ENCODE measurements at regions not wholly inside any gene's neighbourhood (a gene's known extent, or its start where the extent isn't known, plus 50 kb on each side); places are given as distances from the start of the nearest gene placed in this dataset.

DNA sequence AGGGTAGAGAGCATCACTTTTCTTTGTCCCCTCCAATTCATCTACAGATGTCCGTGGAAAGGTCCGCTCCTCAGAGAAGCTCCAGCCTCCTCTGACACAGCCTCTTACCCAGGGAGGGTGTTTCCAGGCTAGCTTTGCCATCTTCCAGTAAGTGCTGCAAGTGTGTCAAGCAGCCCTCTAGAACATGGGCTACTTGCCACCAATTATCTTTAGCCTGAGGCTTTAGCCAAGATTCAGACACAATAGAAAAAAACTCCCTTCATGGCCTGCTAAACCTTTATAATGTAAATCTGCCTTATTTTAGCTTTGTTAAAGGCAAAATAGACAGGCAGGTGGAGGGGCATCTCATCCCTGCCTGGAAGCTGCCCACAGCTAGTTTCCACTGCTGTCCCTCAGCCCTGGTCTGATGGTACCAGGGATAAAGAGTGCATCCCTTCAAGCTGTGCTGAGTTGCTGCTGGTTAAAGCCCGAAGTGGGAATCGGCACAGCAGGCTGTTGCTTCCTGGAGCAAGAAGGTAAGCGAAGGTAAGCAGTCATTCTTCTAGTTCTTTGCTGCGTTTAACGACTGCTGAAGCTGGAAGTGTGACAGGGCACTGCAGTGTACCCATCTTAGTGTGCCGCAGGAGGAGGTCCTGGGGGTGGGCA, 190.1 kb upstream of the E2F8 start:
- H3K27me3 Mint-ChIP-seq (ENCODE audit: low read depth) = peaks cover 24% of the 10 kb centered on the region
- TF ChIP-seq, protein P1, sequence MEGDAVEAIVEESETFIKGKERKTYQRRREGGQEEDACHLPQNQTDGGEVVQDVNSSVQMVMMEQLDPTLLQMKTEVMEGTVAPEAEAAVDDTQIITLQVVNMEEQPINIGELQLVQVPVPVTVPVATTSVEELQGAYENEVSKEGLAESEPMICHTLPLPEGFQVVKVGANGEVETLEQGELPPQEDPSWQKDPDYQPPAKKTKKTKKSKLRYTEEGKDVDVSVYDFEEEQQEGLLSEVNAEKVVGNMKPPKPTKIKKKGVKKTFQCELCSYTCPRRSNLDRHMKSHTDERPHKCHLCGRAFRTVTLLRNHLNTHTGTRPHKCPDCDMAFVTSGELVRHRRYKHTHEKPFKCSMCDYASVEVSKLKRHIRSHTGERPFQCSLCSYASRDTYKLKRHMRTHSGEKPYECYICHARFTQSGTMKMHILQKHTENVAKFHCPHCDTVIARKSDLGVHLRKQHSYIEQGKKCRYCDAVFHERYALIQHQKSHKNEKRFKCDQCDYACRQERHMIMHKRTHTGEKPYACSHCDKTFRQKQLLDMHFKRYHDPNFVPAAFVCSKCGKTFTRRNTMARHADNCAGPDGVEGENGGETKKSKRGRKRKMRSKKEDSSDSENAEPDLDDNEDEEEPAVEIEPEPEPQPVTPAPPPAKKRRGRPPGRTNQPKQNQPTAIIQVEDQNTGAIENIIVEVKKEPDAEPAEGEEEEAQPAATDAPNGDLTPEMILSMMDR (IDR thresholded peaks at IDR 0.05) = no peak
- H3K27ac Mint-ChIP-seq (ENCODE audit: unreplicated experiment) = no peak overlapping the region
- peaks cover 1% of the 10 kb centered on the region for H3K36me3 Mint-ChIP-seq (ENCODE audit: low read depth)
- H3K4me1 Mint-ChIP-seq (ENCODE audit: low read depth) = peaks cover 4% of the 10 kb centered on the region
- peaks cover 2% of the 10 kb centered on the region for H3K9me3 Mint-ChIP-seq (ENCODE audit: low read depth)
- H3K4me3 Mint-ChIP-seq (ENCODE audit: unreplicated experiment) = no peak overlapping the region
- no peak for DNase-seq (ENCODE audit: low spot score)

GRCh38 chr11:19430346-19430745, 189.6 kb upstream of the E2F8 start:
- Mint-ChIP-seq H3K36me3 (ENCODE audit: low read depth) (peaks cover 1% of the 10 kb centered on the region), H3K27me3 (ENCODE audit: low read depth) (peaks cover 24% of the 10 kb centered on the region), H3K4me1 (ENCODE audit: low read depth) (peaks cover 4% of the 10 kb centered on the region), H3K4me3 (ENCODE audit: unreplicated experiment) (no peak overlapping the region), H3K27ac (ENCODE audit: unreplicated experiment) (no peak overlapping the region), H3K9me3 (ENCODE audit: low read depth) (no peaks in the 10 kb centered on the region)
- TF ChIP-seq, protein P1 (IDR thresholded peaks at IDR 0.05) = no peak
- DNase-seq (ENCODE audit: low spot score) = no peak

DNA sequence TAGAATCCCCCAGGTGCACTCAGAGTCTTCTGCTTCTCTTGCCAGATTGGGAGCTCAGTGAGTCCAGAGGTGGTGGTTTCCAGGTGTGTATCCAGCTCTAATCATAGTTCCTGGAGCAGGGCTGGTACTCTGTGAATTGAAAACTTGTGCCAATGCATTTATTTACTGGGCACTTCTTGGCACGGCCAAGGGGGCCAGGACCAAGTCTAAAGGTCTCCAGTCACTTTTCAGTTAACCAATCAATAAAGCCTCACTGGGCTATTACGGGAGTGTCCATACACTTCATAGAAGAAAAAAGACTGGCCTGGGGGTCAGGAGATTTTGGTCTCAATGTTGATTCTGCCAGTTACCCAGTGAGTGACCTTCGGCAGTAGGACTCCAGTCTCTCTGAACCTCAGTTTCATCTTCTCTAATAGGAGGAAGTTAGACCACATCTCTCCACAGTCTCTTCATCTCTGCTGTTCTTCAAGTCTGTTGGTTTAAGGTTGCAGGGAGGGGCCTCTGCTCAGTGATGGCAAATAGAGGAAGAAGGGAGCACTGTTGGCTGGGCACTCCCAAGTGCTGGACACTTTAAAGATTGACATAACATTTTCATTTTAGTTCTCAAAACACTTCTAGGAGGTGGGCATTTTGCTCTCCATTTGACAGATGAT, 188.5 kb upstream of the E2F8 start:
- Mint-ChIP-seq H3K27ac (ENCODE audit: unreplicated experiment) (no peak overlapping the region), H3K4me3 (ENCODE audit: unreplicated experiment) (no peak overlapping the region), H3K4me1 (ENCODE audit: low read depth) (peaks cover 4% of the 10 kb centered on the region), H3K36me3 (ENCODE audit: low read depth) (peaks cover 1% of the 10 kb centered on the region), H3K9me3 (ENCODE audit: low read depth) (no peaks in the 10 kb centered on the region), H3K27me3 (ENCODE audit: low read depth) (peaks cover 24% of the 10 kb centered on the region)
- TF ChIP-seq, protein P1 (IDR thresholded peaks at IDR 0.05) = no peak
- DNase-seq (ENCODE audit: low spot score) = no peak

DNA sequence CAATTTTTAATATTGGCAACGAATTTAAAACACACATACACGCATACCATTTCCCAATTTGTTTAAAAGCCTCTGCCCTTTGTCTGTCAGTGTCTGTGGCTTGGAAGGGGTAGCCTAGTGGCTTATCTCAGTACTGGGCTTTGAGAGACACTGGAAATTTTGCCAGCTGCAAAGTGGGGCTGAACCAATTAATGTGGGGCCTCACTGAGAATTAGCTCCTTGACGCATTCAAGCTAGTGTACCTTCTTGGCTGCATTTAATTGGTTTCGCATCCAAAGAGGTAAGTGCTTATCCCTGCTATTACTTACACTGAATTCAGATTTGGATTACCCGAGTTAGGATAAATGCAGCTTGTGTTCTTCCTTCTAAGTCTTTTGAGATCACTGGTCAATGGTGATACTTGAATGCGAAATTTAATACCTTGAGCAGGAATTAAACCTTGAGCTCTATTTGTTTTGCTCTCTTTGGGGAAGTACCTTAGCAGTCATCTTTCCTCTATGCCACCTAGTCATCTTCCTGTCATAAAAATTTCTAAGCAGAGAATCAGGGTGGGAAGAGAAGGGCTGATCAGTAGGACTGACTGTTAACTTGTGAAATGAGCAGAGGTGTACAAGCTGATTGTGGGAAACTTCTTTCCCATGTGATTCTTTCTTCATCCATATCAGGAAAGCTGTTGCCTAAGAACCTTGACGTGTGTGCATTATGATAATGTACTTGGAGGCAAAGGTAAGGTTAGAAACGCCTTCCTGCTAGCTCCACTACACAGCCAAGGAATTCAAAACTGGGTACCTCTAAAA, 187.7 kb upstream of the E2F8 start:
- peaks cover 24% of the 10 kb centered on the region for H3K27me3 Mint-ChIP-seq (ENCODE audit: low read depth)
- H3K27ac Mint-ChIP-seq (ENCODE audit: unreplicated experiment) = no peak overlapping the region
- no peaks in the 10 kb centered on the region for H3K9me3 Mint-ChIP-seq (ENCODE audit: low read depth)
- H3K4me1 Mint-ChIP-seq (ENCODE audit: low read depth) = peaks cover 4% of the 10 kb centered on the region
- peaks cover 1% of the 10 kb centered on the region for H3K36me3 Mint-ChIP-seq (ENCODE audit: low read depth)
- TF ChIP-seq, protein P1 (IDR thresholded peaks at IDR 0.05) = no peak
- no peak overlapping the region for H3K4me3 Mint-ChIP-seq (ENCODE audit: unreplicated experiment)
- DNase-seq (ENCODE audit: low spot score) = no peak

DNA sequence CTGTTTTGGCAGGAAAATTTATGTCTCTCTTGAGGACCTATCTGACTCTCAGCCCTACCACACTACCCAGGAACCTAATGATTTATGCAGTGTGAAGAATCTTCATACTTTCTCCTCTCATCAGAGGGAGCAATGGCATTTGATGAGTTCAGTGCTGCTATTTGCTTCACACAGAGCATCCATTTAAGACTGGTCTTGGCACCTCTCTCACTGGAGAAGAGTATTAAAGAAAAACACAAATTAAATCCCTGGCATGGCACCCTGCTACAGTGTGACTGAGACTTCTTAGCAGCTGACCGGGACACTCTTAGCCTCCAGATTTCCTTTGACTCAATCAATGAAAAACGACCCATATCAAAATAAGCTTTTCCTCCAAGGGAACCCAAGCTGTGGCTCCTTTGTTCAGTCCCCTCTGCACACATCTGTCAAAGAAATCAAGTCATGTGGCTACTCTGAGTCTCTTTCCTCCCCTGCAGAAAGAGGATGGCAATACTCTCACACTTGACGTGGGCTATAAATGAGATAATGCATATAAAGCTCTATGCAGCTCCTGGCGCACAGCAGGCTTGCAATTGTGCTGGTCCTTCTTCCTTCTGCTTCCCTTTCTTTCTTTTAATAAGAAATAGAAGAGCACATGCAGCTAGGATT, 186.1 kb upstream of the E2F8 start:
- H3K27me3 Mint-ChIP-seq (ENCODE audit: low read depth) = peaks cover 22% of the 10 kb centered on the region
- DNase-seq (ENCODE audit: low spot score) = no peak
- H3K4me1 Mint-ChIP-seq (ENCODE audit: low read depth) = no peaks in the 10 kb centered on the region
- peaks cover 1% of the 10 kb centered on the region for H3K36me3 Mint-ChIP-seq (ENCODE audit: low read depth)
- no peak overlapping the region for H3K4me3 Mint-ChIP-seq (ENCODE audit: unreplicated experiment)
- no peaks in the 10 kb centered on the region for H3K9me3 Mint-ChIP-seq (ENCODE audit: low read depth)
- TF ChIP-seq, protein P1 (IDR thresholded peaks at IDR 0.05) = no peak
- no peak overlapping the region for H3K27ac Mint-ChIP-seq (ENCODE audit: unreplicated experiment)

All from chondrocyte (in vitro differentiated cells).